ENCODE measurements at regions not wholly inside any gene's neighbourhood (a gene's known extent, or its start where the extent isn't known, plus 50 kb on each side); places are given as distances from the start of the nearest gene placed in this dataset.

DNA sequence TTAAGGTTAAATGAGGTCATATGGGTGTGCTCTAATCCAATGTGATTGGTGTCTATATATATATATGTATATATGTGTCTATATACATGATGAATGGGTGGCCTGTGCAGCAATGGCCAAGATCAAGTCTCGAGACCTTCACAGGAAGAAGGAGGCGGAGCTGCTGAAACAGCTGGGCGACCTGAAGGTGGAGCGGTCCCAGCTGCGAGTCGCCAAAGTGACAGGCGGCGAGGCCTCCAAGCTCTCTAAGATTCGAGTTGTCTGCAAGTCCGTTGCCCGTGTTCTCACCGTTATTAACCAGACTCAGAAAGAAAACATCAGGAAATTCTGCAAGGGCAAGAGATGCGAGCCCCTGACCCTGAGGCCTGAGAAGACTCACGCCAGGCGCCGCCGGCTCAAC lies 109.8 kb downstream of the EFNB2 start:
- TF ChIP-seq POLR2A (IDR thresholded peaks at IDR 0.05): no peak
- TF ChIP-seq, protein P1, sequence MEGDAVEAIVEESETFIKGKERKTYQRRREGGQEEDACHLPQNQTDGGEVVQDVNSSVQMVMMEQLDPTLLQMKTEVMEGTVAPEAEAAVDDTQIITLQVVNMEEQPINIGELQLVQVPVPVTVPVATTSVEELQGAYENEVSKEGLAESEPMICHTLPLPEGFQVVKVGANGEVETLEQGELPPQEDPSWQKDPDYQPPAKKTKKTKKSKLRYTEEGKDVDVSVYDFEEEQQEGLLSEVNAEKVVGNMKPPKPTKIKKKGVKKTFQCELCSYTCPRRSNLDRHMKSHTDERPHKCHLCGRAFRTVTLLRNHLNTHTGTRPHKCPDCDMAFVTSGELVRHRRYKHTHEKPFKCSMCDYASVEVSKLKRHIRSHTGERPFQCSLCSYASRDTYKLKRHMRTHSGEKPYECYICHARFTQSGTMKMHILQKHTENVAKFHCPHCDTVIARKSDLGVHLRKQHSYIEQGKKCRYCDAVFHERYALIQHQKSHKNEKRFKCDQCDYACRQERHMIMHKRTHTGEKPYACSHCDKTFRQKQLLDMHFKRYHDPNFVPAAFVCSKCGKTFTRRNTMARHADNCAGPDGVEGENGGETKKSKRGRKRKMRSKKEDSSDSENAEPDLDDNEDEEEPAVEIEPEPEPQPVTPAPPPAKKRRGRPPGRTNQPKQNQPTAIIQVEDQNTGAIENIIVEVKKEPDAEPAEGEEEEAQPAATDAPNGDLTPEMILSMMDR (IDR thresholded peaks at IDR 0.05): no peak

Measured in gastroesophageal sphincter (tissue), 3 donors.